ENCODE measurements at regions not wholly inside any gene's neighbourhood (a gene's known extent, or its start where the extent isn't known, plus 50 kb on each side); places are given as distances from the start of the nearest gene placed in this dataset.

DNA sequence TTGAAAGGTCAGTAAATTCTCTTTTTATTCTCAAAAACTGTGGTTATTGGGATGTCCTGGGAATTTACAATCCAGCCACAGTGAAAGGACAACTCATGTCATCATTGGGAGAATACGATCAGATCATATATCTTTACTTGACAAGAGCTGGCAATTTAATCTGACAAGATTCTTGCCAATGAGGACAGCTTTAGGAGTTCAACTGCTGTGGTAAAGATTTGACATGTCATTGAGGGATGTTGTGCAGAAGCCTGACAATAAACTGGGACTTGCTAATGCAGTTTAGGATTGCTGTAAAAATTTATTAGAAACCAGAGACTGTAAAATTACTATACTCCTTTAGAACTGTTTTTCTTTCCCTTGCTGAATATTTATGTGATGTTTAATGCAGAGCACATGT lies 1131.0 kb downstream of the MAT2B start:
- DNase-seq (ENCODE audit: extremely low read depth in 1 of 2, low read depth in 1 of 2): no peak

DNA sequence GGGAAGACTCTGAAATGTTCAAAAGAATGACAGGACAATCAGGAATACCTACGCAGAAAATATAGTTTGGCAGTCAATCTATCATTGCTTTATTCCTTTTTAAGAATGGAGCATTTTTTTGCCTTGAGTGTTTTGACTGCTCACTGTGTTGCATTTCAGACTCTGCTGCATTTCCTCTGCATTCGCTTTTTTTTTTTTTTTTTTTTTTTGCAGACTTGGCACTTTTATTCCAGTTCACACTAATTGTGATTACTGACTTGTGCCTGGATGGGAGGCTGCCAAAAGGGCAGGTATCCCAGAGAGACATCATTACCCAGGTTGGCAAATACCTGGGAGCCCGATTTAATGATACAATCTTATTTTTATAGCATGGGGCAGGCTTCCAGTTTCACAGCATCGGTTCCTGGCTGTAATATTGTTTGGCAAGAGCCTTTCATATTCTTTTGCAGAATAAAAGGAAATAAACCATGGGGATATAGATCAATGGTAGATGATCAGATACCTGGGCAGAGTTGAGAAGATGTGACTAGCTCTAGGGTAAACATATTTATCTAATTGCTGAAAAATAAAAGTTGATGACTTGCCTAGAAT lies 1132.6 kb downstream of the MAT2B start:
- DNase-seq (ENCODE audit: extremely low read depth in 1 of 2, low read depth in 1 of 2): no peak

DNA sequence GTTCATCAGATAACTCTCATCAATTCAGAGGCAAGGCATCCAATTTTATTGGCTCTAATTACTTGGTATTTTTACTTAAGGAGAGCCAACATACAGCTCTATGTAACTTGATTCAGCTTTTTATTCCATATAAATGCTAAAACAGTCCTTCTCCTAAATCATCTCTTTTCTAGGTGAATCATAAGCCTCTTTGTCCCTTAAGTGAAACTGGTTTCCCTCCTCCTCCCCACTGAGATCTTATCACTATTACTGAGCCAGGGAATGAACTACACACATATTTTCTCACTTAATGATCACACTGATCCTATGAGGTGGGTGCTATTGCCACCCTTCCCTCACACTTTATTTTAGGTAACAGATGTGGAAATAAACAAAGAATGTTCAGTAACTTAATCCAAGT lies 1143.8 kb downstream of the MAT2B start:
- DNase-seq (ENCODE audit: extremely low read depth in 1 of 2, low read depth in 1 of 2): no peak

DNA sequence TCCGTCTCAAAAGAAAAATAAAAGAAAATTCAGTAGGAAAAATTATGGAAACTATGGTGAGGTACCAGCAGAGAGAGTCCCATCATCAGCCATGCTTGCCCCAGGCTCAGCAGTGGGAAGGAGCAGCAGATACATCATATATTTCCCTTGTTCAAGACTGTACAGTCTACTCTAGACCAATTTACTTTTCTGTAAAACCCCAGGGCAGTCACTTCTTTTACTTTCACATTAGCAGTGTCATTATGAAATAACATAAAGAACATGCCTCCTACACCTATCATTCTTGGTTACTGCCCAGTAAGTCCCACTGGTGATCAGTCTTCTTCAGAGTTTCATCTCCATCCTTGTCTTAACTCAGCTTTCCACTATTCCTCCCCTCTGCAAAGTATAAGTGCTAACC lies 1145.0 kb downstream of the MAT2B start:
- DNase-seq (ENCODE audit: extremely low read depth in 1 of 2, low read depth in 1 of 2): no peak

DNA sequence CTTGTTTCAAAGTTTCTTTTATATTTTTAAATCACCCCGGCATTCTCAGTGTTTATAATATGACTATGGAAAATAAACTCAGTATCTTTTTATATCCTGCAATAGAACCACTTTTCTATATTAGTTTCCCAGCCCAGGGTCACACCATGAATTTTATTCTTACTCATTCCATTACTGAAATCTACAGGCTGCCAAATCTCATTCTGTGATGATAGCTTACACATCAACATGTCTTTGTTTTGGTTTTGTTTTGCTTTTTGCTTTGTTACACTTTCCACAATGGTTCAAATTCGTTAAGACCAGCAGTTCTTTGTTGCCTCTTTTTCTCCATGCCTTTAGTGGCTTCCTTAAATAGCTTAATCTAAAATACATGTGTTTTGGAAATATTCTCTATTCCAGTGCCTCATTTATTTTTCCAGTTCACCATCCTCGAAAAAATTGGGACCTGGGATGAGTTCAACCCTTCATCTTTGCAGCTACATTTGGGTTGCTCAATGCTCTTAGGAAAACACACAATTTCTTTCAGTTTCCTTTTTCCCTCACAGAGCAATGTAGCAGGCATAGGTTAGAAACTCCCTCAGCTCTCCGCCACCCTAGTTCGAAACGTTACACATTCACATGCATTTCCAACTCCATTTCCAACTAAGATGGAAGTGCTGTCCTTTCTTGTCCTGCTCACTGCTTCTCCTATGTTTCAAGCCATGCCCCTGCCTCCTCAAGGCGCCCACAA lies 1146.3 kb downstream of the MAT2B start:
- DNase-seq (ENCODE audit: extremely low read depth in 1 of 2, low read depth in 1 of 2): no peak

DNA sequence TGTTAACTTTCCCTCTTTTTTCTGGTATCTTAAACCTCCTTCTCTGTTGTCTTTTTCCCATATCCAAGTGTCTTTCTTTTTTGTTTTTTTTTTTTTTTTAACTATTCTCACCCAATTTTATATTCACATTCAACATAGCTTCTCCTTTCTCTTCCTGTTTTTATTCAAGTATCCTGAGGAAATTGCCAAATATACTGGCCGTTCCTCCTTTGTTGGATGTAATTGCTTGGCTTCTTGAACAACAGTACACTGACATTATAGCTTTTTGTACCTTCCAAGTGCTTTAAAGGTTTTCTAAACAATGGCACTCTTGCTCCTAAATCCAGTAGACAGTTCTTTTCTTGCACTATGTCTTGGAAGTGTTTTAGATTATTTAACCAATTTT lies 1146.8 kb downstream of the MAT2B start:
- DNase-seq (ENCODE audit: extremely low read depth in 1 of 2, low read depth in 1 of 2): no peak

DNA sequence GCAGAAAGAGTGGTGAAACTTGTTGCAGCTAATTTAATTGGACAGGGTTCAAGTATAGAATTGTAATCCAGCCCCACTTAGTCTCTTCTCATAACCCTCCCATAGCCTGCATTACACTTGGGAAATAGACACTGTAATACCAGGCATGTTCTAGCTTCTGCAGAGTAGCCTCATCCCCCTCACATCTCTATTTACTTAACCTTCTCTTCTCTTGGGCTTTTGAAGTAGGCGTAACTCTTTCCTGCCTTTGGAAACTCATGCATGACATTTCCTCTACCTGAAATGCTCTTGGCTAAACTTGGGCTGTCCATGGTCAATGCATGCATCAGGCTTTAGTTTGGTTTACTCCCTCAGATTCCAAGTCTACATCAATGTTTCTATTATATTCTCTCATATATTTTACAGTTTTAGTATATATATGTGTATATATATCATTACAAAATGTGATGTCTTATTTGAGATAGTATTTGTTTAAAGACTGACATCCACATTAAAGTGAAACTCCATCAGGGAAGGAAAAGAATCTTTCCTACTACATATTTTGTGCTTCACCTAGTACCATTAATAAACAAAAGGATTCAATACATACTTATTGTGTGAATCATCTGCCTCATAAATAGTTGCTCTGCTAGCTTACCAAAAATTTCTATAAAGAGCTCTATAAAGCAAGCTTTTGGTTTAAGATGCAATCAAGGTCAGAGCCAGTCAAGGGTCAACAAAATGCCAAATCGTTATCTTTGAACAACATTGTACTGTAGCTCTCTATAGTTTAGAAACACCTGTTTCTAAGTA lies 1158.0 kb downstream of the MAT2B start:
- no peak for DNase-seq (ENCODE audit: extremely low read depth in 1 of 2, low read depth in 1 of 2)

DNA sequence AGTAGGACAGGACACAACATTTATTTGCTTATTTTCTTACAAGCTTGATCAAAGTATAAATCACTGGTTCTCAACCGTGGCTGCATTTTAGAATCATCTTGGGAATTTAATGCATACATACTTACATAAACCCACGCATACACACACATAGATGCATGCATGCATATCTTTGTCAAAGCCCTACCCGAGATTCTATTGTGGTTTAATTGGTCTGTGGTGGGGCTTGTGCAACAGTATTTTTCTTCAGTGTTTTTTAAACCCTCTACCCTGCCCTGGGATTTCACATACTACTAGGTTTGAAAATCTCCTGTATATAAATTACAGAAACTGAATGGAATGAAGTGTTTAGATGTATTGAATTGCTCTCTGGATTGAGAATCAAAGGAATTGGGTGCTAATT lies 1166.2 kb downstream of the MAT2B start:
- DNase-seq (ENCODE audit: extremely low read depth in 1 of 2, low read depth in 1 of 2): no peak

DNA sequence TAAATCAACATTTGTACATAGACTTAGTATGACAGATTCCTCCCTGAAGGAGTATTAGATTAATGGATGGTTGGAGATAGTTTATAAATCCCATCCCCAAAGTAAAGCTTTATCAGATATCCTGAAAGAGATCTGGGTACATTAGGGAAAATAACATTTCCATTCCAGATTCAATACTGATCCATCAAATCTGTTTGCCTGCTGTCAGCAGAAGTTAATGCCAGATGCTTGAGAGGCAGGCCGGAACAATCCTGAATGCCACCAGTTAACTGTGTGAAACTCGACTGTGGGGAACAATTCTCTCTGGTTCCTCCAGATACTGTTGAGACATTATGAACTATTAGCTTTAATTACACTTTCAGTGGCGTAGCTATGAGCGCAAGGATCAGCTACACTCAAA lies 1166.8 kb downstream of the MAT2B start:
- DNase-seq (ENCODE audit: extremely low read depth in 1 of 2, low read depth in 1 of 2): no peak

DNA sequence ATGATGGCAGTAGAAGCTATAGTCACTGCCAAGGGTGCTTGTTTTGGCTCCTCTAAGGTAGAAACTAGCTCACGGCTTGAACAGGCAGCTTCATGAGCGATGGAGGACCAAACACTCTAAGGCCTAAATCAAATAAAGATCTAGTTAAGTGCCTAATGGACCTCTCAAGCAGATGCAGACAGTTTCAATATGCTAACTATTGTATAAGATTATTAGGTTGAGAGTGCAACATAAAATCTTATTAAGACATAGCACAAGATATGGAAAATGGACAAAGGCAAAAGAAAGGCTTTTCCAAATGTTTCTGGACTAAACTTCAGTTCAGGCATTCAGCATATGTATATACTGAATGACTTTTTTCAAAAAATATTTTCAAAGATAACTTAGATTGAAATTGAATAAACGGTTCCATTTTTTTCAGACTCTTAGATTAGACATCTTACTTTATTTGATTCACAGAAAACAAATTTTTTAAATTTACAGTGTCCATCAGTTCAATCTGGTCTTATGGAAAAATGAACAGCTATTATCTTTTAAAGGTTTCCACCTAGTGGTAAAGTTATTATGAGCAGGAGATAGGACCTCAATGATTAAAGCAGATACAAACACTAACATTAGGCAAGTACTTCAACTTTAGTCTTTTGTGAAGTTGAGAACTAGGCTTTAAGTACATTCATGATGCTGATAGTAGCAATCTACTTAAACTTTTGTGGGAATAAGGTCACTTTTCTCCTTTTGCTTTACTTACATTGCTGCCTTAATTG lies 1167.7 kb downstream of the MAT2B start:
- DNase-seq (ENCODE audit: extremely low read depth in 1 of 2, low read depth in 1 of 2): no peak

DNA sequence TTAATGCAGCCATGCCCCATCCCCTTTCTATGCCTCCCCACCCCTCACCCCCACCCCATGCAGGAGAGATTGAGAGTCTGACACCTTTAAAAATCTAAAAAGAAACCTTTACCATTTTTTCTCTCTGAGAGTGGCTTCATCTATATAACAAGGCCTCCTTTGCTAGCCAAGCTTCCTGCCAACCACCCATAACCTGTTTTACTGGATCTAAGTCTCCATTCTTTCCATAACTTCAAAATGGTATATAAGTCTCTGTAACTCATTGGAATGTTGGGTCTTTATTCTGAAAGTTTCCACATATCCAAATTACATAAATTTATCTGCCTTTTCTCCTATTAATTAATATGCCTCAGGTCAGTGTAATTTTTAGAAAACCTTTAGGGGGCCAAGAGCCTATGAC lies 1174.0 kb downstream of the MAT2B start:
- no peak for DNase-seq (ENCODE audit: extremely low read depth in 1 of 2, low read depth in 1 of 2)

DNA sequence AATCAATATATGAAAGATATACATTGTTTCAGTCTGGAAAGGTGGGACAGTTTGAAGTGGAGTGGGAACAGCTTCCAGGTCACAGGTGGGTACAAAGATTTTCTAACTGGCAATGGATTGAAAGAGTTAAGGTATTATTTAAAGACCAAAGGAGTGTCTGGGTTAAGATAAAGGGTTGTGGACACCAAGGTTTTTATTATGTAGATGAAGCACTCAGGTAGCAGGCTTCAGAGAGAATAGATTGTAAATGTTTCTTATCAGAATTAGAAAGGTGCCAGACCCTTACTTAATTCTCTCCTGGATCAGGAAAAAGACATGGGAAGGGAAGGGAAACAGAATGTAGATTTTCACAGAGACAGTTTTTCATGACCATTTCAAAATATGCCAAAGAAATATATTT lies 1174.8 kb downstream of the MAT2B start:
- DNase-seq (ENCODE audit: extremely low read depth in 1 of 2, low read depth in 1 of 2): no peak

DNA sequence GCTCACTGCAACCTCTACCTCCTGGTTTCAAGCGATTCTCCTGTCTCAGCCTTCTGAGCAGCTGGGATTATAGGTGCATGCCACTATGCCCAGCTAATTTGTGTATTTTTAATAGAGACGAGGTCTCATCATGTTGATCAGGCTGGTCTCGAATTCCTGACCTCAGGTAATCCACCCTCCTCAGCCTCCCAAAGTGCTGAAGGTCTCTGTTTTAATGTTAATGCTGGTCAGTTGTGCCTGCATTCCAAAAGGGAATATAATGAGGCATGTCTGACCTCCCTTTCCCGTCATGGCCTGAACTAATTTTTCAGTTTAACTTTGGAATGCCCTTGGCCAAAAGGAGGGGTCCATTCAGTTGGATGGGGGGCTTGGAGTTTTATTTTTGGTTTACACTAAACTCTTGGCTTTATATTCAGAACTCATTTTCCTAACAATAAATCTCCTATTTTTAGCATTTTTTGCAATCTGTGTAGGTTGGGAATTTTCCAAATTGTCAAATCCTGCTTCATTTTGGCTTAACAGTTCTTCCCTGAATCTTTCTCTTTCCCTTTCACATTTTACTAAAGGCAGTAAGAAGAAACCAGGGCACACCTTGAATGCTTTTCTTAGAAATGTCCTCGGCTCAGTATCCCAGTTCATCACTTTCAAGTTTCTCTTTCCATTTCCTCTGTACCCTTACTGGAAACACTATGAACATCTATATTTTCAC lies 1175.5 kb downstream of the MAT2B start:
- no peak for DNase-seq (ENCODE audit: extremely low read depth in 1 of 2, low read depth in 1 of 2)

DNA sequence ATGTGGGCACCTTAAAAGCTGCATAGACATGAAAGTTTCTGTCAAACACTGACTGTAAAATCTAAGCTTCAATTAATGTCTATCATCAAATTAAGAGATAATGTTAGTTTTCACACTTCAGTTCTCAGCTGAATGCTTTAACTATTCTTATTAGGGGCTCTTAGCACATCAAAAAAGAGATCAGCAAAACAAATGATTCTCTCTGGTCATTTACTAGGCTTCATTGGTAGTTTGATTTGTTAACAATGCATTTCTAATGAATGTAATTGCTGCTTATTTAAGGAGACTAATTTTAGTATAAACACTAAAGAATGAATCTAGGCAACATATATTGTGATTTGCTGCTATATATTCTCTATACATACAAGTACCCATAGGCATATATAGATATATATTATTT lies 1182.0 kb downstream of the MAT2B start:
- no peak for DNase-seq (ENCODE audit: extremely low read depth in 1 of 2, low read depth in 1 of 2)

DNA sequence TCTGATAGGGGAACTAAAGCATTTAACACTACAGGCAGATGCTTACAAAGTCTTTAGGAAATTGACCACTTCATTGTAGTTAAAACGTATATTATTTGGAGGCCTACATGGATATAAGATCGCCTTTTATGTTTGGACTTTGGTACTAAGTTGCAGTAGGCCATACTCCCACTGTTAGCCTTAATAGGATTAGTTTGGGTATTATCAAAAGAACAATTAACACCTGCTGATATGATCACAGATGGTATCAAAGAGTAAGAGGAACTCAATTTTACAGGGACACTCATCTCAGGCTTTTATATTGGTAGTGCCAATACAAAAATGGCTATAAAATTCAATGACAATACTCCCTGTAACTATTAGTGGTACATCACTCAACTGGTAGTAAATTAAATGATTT lies 1183.0 kb downstream of the MAT2B start:
- DNase-seq (ENCODE audit: extremely low read depth in 1 of 2, low read depth in 1 of 2): no peak

DNA sequence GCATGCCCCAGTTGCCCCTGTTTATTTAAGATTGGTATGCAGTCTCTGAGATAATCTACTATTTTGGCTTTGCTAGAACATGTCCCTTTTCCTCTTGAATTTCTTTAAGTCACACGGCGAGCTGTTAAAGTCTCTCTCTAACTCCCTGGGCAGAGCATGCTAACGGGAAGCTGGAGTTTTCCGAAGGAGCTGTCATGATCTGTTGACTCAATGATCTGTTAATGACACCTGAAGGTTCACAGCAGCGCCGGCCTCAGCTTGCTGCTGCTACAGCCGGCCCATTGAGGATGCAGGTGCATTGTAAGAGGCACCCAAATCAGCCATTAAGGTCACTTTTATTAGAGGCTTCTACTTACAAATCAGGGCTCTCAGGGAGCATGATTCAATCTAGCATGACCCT lies 1203.4 kb downstream of the MAT2B start:
- DNase-seq (ENCODE audit: extremely low read depth in 1 of 2, low read depth in 1 of 2): no peak

DNA sequence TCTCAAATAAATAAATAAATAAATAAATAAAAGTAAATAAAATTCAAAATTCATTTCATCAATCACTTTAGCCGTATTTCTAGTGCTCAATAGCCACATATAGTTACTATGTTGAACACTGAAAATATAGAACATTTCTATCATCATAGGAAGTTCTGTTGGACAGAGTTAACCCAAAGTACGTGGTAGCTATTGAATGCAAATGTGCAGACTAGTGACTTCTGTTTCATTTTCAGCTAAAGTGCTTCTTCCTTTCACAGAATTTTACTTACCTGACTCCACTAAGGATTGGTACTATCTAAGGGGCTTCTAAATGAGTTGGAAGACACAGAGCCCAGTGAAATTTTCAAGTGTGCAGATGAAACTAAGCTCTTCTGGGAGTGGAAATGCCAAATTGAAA lies 1208.3 kb downstream of the MAT2B start:
- DNase-seq (ENCODE audit: extremely low read depth in 1 of 2, low read depth in 1 of 2): no peak

DNA sequence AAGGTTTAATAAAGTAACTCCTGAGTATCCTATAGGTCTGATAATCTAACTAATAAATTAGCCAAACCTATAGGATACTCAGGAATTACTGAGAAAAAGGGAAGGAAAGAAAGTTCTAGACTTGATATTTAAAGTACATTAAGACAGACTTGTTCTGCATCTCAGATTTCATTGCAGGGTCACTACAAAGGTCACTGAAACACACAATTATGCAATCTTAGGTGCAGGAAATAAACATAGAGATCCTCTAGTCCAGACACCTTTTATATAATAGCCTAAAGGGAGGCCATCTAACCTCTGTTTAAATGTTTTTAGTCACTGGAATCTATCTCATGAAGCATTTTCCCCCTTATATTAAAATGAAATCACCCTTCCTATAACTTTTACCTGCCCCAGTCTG lies 1215.7 kb downstream of the MAT2B start:
- DNase-seq (ENCODE audit: extremely low read depth in 1 of 2, low read depth in 1 of 2): no peak

DNA sequence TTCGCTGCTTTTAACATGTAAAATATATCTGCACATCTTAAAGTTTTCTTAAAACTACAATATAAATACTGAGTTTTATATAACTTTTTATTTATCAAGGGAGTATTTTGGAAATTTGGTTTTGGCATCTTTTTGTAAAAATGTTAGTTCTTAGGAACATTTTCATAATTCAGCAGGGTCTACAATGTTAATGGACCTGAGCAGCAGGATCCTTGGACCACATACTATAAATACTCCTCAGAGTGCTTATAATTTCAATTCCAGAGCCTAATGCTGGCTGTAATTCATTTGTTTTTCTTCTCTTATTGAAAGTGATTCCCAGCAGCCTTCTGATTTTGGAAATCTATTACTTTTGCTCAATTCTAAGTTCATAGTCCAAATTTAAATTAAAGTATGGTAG lies 1216.2 kb downstream of the MAT2B start:
- DNase-seq (ENCODE audit: extremely low read depth in 1 of 2, low read depth in 1 of 2): no peak

DNA sequence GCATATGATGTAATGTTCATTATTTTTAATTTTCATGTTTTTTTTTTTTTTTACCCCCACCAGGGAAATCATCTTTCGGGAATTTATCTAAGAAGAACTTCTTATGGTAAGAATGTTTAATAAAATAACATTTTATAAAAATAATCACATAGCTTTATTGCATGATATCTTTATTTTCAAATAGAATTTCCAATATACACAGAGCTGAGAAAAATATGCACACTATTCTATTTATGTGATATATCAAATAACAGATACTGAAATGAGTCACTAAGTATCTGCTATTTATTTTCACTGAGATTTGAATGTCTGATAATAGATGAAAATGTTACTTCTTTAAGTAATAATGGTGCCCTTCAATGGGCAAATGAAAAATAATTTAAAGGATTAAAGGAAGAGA lies 1217.3 kb downstream of the MAT2B start:
- no peak for DNase-seq (ENCODE audit: extremely low read depth in 1 of 2, low read depth in 1 of 2)

DNA sequence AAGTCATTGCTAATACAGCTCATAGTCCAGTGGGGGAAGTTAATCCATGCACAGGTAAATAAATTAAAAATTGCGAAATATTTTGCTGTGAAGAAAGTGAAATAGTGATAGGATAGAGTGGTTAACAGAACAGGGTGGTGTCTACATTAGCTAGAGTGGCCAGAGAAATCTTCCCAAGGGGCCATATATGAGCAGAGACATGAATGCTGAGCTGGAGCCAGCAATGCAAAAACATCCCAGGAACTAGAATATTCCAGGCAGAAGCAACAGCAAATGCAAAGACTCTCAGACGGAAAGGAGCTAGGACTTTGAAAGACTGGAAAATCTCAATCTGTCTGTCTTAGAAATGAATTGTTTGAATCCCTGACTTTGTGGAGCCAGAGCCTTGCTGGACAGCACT lies 1221.6 kb downstream of the MAT2B start:
- DNase-seq (ENCODE audit: extremely low read depth in 1 of 2, low read depth in 1 of 2): no peak
